ENCODE measurements at regions not wholly inside any gene's neighbourhood (a gene's known extent, or its start where the extent isn't known, plus 50 kb on each side); places are given as distances from the start of the nearest gene placed in this dataset.
A peak's percentile ranks its signal among the peaks of the same experiment; 100 is the strongest.

- no peak for DNase-seq (ENCODE audit: low spot score)
- no peak for TF ChIP-seq CTCF (IDR thresholded peaks at IDR 0.05)
- ATAC-seq (ENCODE audit: low FRiP score), result no peak
These were observed 115.4 kb downstream of the ZNF608 start for GRCh38 chr5:124630767-124631704.

- ATAC-seq (ENCODE audit: low FRiP score) (peak; percentile 30), DNase-seq (ENCODE audit: low spot score) (no peak)
These were observed 117.5 kb downstream of the ZNF608 start for GRCh38 chr5:124628721-124629596.

GRCh38 chr5:124627815-124628595 is 118.4 kb downstream of the ZNF608 start:
- ATAC-seq (ENCODE audit: low FRiP score) (no peak), DNase-seq (ENCODE audit: low spot score) (no peak)
- TF ChIP-seq CTCF (IDR thresholded peaks at IDR 0.05), result no peak

More at GRCh38 chr5:124628721-124629596, 117.5 kb downstream of the ZNF608 start:
- no peak for TF ChIP-seq CTCF (IDR thresholded peaks at IDR 0.05)

GRCh38 chr5:124626053-124626452 is 120.4 kb downstream of the ZNF608 start:
- TF ChIP-seq CTCF (IDR thresholded peaks at IDR 0.05), result no peak
- DNase-seq (ENCODE audit: low spot score) (no peak), ATAC-seq (ENCODE audit: low FRiP score) (no peak)

DNA sequence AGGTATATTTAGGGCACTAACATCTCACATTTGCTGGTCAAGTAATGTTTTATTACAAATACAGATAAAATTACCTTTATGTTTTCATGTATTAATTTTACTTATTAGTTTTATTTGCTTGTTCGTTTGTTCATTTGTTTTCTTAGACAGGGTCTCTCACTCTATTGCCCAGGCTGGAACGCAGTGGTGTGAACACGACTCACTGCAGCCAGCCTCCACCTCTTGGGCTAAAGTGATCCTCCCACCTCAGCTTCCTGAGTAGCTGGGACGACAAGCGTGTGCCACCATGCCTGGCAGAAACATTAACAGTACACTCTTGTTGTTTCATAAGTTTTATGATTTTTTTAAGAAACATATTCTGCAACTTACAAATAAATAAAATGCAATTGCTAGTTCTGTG is 123.2 kb downstream of the ZNF608 start:
- ATAC-seq (ENCODE audit: low FRiP score) (no peak), DNase-seq (ENCODE audit: low spot score) (no peak)
- TF ChIP-seq CTCF (IDR thresholded peaks at IDR 0.05), result no peak

DNA sequence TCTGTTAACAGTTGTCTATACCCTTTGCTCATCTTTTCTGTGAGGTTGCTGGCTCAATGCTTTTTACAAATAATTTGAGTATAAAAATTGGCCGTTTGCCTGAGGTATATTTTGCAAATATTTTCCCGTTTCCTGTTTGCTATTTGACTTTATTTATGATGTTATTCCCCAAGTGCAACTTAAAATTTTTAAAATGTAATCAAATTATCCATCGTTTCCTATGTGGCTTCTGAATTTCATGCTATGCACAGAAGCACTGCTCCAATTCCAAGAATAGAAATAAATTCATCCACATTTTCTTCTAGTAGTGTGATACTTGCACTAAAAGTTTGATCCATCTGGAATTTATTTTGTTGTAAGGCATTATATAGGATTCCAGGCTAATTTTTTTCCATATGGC is 123.6 kb downstream of the ZNF608 start:
- no peak for ATAC-seq (ENCODE audit: low FRiP score)

More for the DNA sequence above, 123.6 kb downstream of the ZNF608 start:
- TF ChIP-seq CTCF (IDR thresholded peaks at IDR 0.05), result no peak
- DNase-seq (ENCODE audit: low spot score), result no peak

All from omental fat pad (tissue), 3 donors.